Limb (tissue), 2 donors: ENCODE measurements at regions not wholly inside any gene's neighbourhood (a gene's known extent, or its start where the extent isn't known, plus 50 kb on each side); places are given as distances from the start of the nearest gene placed in this dataset.
"Not testable (repeated sequence)": the region's sequence is repeated elsewhere in the genome, so short reads cannot be mapped to it uniquely, and the experiment has no call there.

ENCODE experiments used
- DNase-seq, 2 donors: peaks; one replicate each; pipeline ENCODE4 v3.0.0-alpha.2; 2016; ENCODE audit errors: extremely low spot score in 2 of 2

DNA sequence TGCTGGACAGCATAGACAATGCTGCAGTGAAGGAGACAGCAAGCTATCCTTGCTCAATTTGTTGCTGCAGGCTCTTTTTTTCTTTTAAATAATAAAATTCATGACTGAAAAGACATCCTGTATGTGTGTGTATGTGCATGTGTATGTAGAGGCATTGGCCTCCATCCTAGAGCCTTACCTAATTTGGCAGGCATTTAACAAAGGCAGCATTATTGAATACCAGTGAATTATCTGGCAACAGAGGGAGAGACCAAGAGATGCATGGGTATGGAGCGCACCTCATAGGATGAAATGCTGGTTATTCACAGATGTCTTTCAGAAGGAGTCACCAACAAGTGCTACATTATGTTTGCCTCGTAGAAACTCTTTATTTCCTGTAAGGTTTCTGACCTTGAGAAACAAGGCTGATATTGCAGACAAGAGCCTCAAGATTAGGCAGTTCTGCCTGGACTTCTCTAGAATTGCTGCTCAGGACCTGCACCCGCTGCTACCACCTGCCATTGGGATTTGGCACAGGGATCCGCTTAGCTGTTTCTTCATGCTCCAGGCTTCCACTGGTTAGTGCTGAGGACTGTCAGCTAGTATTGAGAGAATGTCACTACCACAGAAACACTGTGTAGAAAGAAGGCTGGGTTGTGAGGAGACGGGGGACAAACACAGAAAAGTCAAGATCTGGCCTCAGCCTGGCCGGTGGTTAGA is 247.7 kb upstream of the RFX3 start:
- DNase-seq = no peak

GRCh38 chr9:3769646-3770045 is 243.8 kb upstream of the RFX3 start:
- no peak for DNase-seq

- no peak for DNase-seq
Observed at GRCh38 chr9:3768712-3769457, 243.1 kb upstream of the RFX3 start.

DNA sequence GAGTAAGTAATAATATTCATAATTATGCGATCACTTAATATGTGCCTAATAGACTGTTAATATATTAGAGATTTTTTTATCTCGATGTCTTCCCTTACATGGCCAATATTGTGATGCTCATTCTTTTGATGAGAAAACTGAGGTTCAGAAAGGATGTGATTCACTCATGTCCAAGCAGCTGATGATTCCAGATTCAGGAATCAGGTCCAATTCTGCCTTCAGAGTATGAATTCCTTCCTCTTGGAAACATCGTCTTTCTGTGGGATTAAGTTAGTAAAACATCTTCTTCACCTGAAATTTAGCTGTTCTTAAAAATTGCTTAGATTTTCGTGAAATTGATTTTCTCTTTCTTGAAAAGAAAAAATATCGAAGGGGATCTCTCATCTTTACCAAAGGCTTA is 242.5 kb upstream of the RFX3 start:
- DNase-seq = no peak

DNA sequence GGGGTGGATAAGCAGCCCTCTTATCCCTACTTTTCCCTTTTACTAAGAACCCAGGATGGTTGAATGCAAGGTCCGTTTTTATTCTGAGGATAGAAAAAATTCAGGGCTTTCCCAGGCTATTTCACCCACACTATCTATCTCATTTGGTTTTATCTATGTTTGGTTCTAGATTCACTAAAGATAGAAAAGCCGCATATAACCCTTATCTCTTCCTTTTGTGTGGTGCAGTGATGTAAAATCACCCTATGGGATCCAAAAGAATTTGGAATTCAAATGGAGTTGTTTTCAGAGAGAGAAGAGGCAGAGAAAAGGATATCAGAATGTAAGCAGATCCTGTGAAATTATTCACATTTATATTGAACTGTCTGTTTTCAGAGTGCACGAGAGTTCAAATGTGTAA is 236.3 kb upstream of the RFX3 start:
- no peak for DNase-seq

- no peak for DNase-seq
Observed at GRCh38 chr9:3760031-3760430, 234.2 kb upstream of the RFX3 start.

DNA sequence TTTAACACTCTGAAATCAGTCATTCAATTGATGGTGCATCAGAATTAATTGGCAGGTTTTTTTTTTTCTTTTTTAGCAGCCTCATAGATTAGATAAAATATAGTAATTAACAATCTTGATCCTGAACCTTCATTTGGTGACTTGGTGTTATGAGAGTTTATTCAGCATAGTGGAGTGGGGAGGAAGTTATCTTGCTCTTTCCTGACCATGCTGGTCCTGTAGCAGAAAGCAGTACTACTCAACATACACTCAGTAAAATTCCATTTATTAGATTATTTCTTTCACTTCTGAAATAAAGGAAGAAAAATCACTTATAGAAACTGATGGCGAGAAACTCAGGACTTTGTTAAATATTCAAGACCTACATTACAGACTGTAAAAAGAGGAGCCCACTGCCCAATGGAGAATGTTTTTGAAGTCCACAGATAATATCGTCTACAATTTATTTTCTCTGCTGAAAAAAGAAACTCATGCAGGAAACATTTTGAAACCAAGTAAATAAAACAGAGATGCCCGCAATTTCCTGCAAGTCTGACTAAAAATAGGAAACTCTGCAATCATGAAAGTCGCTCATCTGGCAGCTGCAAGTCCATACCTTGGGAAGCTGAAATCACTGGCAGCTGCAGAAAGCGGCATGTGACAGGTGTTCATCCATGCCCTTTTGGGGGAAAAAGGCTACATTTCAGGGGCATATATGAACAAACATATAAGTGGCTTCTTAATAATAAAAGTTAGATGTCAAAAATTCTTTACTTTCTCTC is 233.2 kb upstream of the RFX3 start:
- no peak for DNase-seq

DNA sequence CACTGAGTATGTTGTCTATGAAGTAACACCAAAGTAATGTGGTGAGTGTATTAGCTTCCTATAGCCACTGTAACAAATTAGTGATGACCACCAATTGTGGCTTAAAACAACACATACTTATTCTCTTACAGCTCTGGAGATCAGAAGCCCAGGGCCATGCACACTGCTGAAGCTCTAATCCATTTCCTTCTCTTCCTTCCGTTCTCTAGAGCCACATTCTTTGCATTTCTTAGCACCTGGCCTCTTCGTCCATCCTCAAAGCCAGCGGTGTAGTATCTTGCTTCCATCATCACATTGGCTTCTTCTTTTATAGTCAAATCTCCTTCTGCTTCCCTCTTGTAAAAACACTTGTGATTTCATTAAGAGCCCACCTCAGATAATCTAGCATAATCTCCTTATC is 230.3 kb upstream of the RFX3 start:
- no peak for DNase-seq

GRCh38 chr9:3751125-3751758 is 225.4 kb upstream of the RFX3 start:
- DNase-seq = no peak

DNA sequence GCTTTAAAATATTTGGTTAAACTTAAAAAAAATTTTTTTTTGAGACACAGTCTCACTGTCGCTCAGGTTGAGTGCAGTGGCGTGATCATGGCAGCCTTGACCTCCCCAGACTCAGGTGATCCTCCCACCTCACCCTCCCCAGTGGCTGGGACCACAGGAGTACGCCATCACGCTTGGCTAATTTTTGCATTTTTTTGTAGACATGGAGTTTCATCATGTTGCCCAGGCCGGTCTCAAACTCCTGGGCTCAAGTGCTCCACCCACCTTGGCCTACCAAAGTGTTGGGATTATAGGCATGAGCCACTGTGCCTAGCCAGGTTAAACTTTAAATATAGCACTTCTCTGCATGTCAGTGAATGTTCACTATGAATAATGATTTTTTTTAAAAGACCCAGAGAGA is 224.5 kb upstream of the RFX3 start:
- no peak for DNase-seq

GRCh38 chr9:3746296-3747275 is 220.8 kb upstream of the RFX3 start:
- DNase-seq = no peak

DNA sequence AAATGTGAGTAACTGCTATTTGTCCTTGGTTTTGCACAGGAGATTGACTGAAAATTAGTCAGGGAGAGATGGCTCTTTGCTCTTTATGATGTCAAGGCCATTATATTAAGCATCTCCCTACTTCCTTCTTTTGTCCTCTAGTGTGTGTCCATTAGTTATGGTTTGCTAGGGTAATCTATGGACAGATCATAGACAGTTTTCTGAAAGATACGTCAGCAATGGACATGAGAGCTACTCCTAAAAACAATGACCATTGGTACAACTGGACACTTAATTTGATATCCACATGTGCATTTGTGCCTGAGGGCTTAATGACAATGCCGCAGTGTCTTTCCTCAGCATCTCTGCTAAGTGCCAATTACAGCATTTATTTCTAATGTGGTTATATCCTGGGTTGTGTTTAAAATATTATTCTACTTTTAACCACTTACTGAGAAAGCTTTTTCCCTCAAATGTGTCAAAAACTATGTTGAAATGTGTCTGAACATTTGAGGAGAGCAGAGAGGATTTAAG is 218.2 kb upstream of the RFX3 start:
- DNase-seq = no peak

- no peak for DNase-seq
Observed at GRCh38 chr9:3742586-3742985, 216.8 kb upstream of the RFX3 start.

GRCh38 chr9:3741729-3742128 is 215.9 kb upstream of the RFX3 start:
- DNase-seq = no peak

DNA sequence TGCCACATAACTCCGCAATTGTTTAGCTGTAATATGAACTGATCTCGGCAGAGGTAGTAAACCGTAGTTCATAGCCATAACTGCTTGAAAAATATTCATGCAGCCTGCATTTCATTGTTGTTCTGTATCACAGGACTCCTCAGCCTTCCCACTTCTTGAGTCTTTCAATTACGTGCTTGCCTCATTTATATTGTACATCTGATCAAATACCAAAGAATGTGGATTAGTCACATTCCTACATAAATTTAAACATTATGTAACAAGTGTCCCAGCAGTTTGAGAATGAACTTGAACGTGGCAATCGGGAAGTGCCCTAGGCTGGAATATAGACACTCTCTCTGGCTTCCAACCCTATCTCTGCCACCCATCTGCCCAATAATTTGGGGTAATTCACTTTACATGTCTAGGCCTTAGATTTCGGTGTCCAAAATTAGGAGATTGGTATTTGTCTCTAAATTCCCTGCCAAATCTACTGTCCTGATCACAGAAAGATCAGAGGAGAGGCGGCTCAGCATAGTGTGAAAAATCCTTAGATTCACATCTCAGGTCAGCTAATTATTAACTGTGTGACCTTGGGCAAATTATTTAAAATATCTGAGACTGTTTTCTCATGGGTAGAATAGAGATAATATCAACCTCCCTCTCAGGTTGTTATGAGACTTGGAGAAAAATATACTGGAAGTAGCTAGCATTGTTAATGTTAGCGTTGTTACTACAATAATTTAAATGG is 215.1 kb upstream of the RFX3 start:
- no peak for DNase-seq

- no peak for DNase-seq
Observed at GRCh38 chr9:3736161-3736560, 210.4 kb upstream of the RFX3 start.

- DNase-seq = no peak
Observed at GRCh38 chr9:3735251-3735650, 209.4 kb upstream of the RFX3 start.

DNA sequence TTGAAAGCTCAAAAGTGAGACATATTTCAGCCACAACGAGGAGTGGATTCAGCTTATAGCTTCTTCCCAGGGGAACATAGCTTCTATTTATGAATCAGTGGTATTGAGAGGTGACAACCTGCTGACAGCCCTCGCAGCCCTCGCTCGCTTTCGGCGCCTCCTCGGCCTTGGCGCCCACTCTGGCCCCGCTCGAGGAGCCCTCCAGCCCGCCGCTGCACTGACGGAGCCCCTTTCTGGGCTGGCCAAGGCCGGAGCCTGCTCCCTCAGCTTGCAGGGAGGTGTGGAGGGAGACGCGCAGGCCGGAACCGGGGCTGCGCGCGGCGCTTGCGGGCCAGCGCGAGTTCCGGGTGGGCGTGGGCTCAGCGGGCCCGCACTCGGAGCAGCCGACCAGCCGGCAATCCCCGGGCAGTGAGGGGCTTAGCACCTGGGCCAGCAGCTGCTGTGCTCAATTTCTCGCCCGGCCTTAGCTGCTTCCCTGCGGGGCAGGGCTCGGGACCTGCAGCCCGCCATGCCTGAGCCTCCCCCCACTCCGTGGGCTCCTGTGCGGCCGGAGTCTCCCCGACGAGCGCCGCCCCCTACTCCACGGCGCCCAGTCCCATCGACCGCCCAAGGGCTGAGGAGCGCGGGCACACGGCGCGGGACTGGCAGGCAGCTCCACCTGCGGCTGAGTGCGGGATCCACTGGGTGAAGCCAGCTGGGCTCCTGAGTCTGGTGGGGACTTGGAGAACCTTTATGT is 207.9 kb upstream of the RFX3 start:
- not testable (repeated sequence) for DNase-seq

- DNase-seq = no peak
Observed at GRCh38 chr9:3733039-3733408, 207.2 kb upstream of the RFX3 start.
